Activated CD4-positive, alpha-beta T cell treated with anti-CD3 and anti-CD28 coated beads, Interleukin-2, amount 50 U/mL, for 24 hours (primary cell): ENCODE measurements at regions not wholly inside any gene's neighbourhood (a gene's known extent, or its start where the extent isn't known, plus 50 kb on each side); places are given as distances from the start of the nearest gene placed in this dataset.

ENCODE experiments used
- DNase-seq, 2 donors: peaks; one replicate each; pipeline ENCODE4 v3.0.0-alpha.2; 2020; ENCODE audit warnings: low read depth in 1 of 2, low spot score in 1 of 2

DNA sequence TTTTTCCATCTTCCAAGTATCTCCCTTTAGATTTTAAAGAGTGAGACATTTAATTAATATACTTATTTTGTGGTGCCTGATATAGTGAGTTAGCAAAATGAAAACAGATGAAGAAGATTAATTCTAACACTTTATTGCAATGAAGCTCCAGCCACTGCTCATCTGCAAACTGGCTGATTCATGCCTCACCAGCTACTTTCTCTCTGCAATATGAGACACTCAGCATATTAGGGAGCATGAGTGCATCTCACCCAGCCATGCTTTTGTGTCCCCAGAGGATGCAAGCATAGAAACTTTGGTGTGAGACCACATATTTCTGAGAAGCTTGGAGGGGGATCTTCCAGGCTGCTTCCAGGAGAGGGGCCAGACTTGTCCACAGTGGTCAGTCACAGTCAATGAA lies 148.6 kb downstream of the BMP4 start:
- DNase-seq = no peak

DNA sequence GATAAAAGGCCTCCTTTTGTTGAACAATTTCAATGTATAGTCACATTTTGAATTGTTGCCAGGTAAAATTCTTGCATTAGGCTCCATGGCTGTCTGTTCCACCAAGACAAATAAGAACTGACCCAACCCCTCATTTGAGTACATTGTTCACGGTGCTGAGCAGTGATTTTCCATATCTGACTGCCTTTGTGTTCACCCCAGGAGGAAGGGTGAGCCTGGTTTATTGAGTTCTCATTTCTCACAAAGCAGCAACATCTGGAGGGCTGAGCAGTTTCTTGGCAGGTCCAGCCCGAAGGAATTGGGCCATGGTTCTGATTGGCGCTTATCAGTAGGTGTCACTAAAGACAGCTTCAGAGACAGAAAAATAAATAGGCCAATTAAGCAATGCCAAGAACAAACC lies 149.1 kb downstream of the BMP4 start:
- DNase-seq = no peak

GRCh38 chr14:53807108-53807507 lies 149.5 kb downstream of the BMP4 start:
- no peak for DNase-seq

- DNase-seq = no peak
Measured at GRCh38 chr14:53796734-53797133, 159.9 kb downstream of the BMP4 start.

- DNase-seq = no peak
Measured at GRCh38 chr14:53793790-53794505, 162.7 kb downstream of the BMP4 start.

DNA sequence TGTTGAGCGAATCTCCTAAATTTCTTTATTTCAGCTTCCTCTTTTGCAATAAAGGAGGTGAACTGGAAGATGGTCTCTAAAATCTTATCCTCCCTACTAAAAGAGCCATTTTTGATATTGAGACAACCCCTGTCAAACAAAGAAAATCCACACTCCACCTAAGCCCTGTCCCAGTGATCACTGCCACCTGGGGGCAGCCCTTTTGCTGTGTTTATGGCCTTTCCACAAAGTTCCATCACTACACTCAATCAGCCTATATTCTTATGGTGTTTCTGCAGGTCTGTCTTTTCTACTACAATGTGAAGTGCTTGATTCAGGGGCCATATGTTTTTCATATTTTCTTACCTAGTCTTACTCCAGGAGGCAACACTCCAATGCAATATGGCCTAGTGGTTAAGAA lies 163.7 kb downstream of the BMP4 start:
- no peak for DNase-seq

GRCh38 chr14:53790731-53791500 lies 165.7 kb downstream of the BMP4 start:
- no peak for DNase-seq

GRCh38 chr14:53788566-53788965 lies 168.1 kb downstream of the BMP4 start:
- no peak for DNase-seq

- no peak for DNase-seq
Measured at GRCh38 chr14:53786045-53786444, 170.6 kb downstream of the BMP4 start.

- DNase-seq = no peak
Measured at GRCh38 chr14:53784688-53785087, 171.9 kb downstream of the BMP4 start.

GRCh38 chr14:53783256-53783655 lies 173.4 kb downstream of the BMP4 start:
- DNase-seq = no peak

- DNase-seq = no peak
Measured at GRCh38 chr14:53780051-53780555, 176.5 kb downstream of the BMP4 start.

GRCh38 chr14:53779301-53779700 lies 177.3 kb downstream of the BMP4 start:
- no peak for DNase-seq

GRCh38 chr14:53778263-53778662 lies 178.4 kb downstream of the BMP4 start:
- DNase-seq = no peak

DNA sequence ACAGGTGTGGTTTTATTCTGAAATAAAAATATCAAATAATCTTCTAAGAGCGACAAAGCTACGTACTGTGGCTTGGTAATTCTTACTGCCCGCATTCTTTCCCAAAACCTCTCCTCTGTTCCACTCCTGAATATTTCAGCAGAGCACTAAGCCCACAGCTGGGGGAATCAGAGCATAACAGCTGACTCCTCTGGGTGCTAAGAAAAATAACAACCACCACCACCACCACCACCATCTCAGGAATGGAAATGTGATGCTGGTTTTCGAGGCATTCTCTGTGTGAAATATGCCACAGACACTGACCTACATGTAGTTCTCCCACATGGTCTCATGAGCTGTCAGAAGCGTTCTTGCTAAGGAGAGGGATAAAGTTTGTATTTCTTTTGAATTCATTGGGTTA lies 183.7 kb downstream of the BMP4 start:
- no peak for DNase-seq

GRCh38 chr14:53767566-53767965 lies 189.1 kb downstream of the BMP4 start:
- DNase-seq = no peak

- DNase-seq = no peak
Measured at GRCh38 chr14:53766601-53767000, 190.0 kb downstream of the BMP4 start.

- no peak for DNase-seq
Measured at GRCh38 chr14:53766106-53766505, 190.5 kb downstream of the BMP4 start.

DNA sequence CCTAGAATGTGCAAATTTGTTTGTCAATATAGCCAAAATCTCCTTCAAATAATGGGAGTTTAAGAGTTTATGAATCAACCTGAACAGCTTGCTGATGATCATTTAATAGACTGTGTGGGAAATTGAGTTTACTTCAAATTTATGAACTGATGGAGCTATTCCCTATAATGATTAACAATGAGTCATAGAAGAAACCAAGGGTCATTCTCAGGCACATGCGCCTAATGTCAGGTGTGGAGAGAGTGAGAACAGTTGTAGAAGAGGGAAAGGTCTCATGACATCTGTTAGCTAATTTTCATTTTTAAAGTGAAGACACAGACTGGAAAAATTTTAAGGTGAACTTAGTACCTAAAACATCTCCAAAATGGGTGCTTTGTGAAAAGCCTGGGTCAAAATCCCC lies 191.8 kb downstream of the BMP4 start:
- no peak for DNase-seq

GRCh38 chr14:53758141-53758540 lies 198.5 kb downstream of the BMP4 start:
- DNase-seq = no peak

GRCh38 chr14:53757732-53758131 lies 198.9 kb downstream of the BMP4 start:
- no peak for DNase-seq

GRCh38 chr14:53751650-53752049 lies 205.0 kb downstream of the BMP4 start:
- DNase-seq = no peak

DNA sequence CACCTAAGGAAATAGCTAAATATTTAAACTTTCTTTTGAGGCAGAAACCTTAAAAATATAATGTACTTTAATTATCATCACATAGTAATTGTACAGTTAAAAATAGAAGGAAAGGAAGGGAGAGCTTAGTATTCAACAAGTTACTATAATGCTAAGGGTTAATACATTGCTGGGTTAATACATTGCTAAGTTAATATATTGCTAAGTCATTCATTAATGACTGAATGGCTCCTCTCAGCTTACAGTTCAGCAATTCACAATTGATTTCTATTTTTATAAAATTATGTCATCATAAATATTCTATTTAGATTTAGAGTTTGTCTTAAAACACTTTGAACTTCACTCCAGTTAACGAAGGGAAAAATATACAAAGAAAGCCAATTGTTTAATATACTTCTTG lies 207.9 kb downstream of the BMP4 start:
- no peak for DNase-seq
